ENCODE measurements at regions not wholly inside any gene's neighbourhood (a gene's known extent, or its start where the extent isn't known, plus 50 kb on each side); places are given as distances from the start of the nearest gene placed in this dataset.

- TF ChIP-seq YY1 (IDR thresholded peaks at IDR 0.05; ENCODE audit: insufficient read depth, insufficient read length) (no peak), ZNF274 (IDR thresholded peaks at IDR 0.05; ENCODE audit: low read depth, low read length) (no peak), SUZ12 (IDR thresholded peaks at IDR 0.05; ENCODE audit: extremely low read depth, insufficient read depth, insufficient read length) (no peak)
These were observed 168.4 kb upstream of the AHI1 start for GRCh38 chr6:135665935-135666334.
